Endothelial cell of umbilical vein (primary cell): ENCODE measurements at regions not wholly inside any gene's neighbourhood (a gene's known extent, or its start where the extent isn't known, plus 50 kb on each side); places are given as distances from the start of the nearest gene placed in this dataset.
A peak's percentile ranks its signal among the peaks of the same experiment; 100 is the strongest.

Experiments used
- BruUV-seq: library from RNA; stranded (reverse); fragments of 400-500 nt; replicated peaks from 2 replicates; lab custom pipeline; 2021; lab: Mats Ljungman, UMichigan
- CTCF ChIA-PET: fragments of 300-600, 350-600 bp; sonication (Branson Sonifier 250); formaldehyde crosslinking; loops from one replicate; lab custom pipeline; 2021; ENCODE audit warnings: antibody characterized with exemption, inconsistent platforms; lab: Charles Lee
- POLR2A ChIA-PET: fragments of 300-600, 350-600 bp; sonication (Branson Sonifier 250); formaldehyde crosslinking; loops from one replicate; lab custom pipeline; 2021; ENCODE audit warnings: antibody characterized with exemption, inconsistent platforms; lab: Charles Lee
- DNase-seq: peaks from one replicate; pipeline ENCODE4 v3.0.0-alpha.2; 2011; ENCODE audit warnings: low read depth, low spot score
- FAIRE-seq: peaks from 2 replicates; lab custom pipeline; 2011; peaks lifted over from hg19 to GRCh38; lab: Jason Lieb, UNC
- H2AFZ ChIP-seq: 2 replicates; pipeline ENCODE4 v1.6.0; 2012; ENCODE audit warnings: low read depth, low read length, control low read depth, inconsistent platforms
- H3K27ac ChIP-seq: 2 replicates; pipeline ENCODE4 v1.5.1; 2011; ENCODE audit warnings: low read depth, mild to moderate bottlenecking, control low read depth, low read length, moderate library complexity; ENCODE audit not compliant: insufficient read depth
- H3K27me3 ChIP-seq, 2 experiments: 2 replicates each; pipeline versions ENCODE4 v1.6.0 to v1.6.1; 2011; ENCODE audit warnings: low read length in 2 of 2, mixed read lengths in 1 of 2; ENCODE audit not compliant: control insufficient read depth in 2 of 2, insufficient read depth in 2 of 2
- H3K36me3 ChIP-seq, 2 experiments: 2 replicates in 1 of 2; 3 replicates in 1 of 2; pipeline ENCODE4 v1.5.1; 2011; ENCODE audit warnings: low read length in 2 of 2, mild to moderate bottlenecking in 1 of 2, moderate library complexity in 1 of 2; ENCODE audit not compliant: control insufficient read depth in 2 of 2, insufficient read depth in 2 of 2; ENCODE audit errors: extremely low read depth in 1 of 2
- H3K4me1 ChIP-seq: 3 replicates; pipeline ENCODE4 v1.5.1; 2011; ENCODE audit warnings: mild to moderate bottlenecking, low read length; ENCODE audit not compliant: control insufficient read depth, insufficient read depth; ENCODE audit errors: extremely low read depth
- H3K4me2 ChIP-seq: 2 replicates; pipeline ENCODE4 v1.6.1; 2011; ENCODE audit warnings: low read length, control low read depth, mixed read lengths; ENCODE audit not compliant: insufficient read depth
- H3K4me3 ChIP-seq, 3 experiments: fragments of 200-600 bp in 1 of 3; sonication (generic), shearing (Covaris generic) in 1 of 3; replicated peaks in 1 of 3; 2 replicates each; pipeline ENCODE4 v1.5.1; 2011 to 2016; ENCODE audit warnings: control low read depth in 3 of 3, low read length in 3 of 3, mild to moderate bottlenecking in 2 of 3, inconsistent platforms in 1 of 3, low read depth in 1 of 3, moderate library complexity in 1 of 3; ENCODE audit not compliant: insufficient read depth in 1 of 3
- H3K79me2 ChIP-seq: 2 replicates; pipeline ENCODE4 v1.6.0; 2012; ENCODE audit warnings: low read length, inconsistent platforms; ENCODE audit not compliant: control insufficient read depth, insufficient read depth
- H3K9ac ChIP-seq: replicated peaks from 2 replicates; pipeline ENCODE3; 2011; ENCODE audit warnings: low read length, control low read depth; ENCODE audit not compliant: insufficient read depth; ENCODE audit errors: extremely low read depth
- H3K9me1 ChIP-seq: replicated peaks from 3 replicates; pipeline ENCODE4 v1.6.0; 2011; ENCODE audit warnings: mild to moderate bottlenecking, low read length; ENCODE audit not compliant: control insufficient read depth, insufficient read depth; ENCODE audit errors: extremely low read depth
- H3K9me3 ChIP-seq: replicated peaks from 2 replicates; pipeline ENCODE4 v1.5.1; 2012; ENCODE audit warnings: low read length, inconsistent platforms; ENCODE audit not compliant: control insufficient read depth, insufficient read depth
- H4K20me1 ChIP-seq: replicated peaks from 2 replicates; pipeline ENCODE3; 2011; ENCODE audit warnings: mild to moderate bottlenecking, low read length; ENCODE audit not compliant: control insufficient read depth, insufficient read depth; ENCODE audit errors: extremely low read depth
- EZH2 ChIP-seq: IDR thresholded peaks from 2 replicates; pipeline ENCODE4 v1.6.1; 2012; ENCODE audit warnings: borderline replicate concordance, low read depth, mild to moderate bottlenecking, moderate library complexity, low read length, inconsistent platforms; ENCODE audit not compliant: severe bottlenecking
- GATA2 ChIP-seq: IDR thresholded peaks from 2 replicates; pipeline ENCODE4 v1.7.0; 2011; ENCODE audit warnings: low read depth, mild to moderate bottlenecking, moderate library complexity, mixed read lengths, low read length; ENCODE audit not compliant: insufficient read length, insufficient read depth
- JUN ChIP-seq: IDR thresholded peaks from 2 replicates; pipeline ENCODE4 v1.6.1; 2011; ENCODE audit warnings: borderline replicate concordance, low read depth; ENCODE audit not compliant: insufficient read length, insufficient read depth
- MAX ChIP-seq: IDR thresholded peaks from 2 replicates; pipeline ENCODE4 v1.6.1; 2011; ENCODE audit not compliant: insufficient read depth, insufficient read length
- MYC ChIP-seq: IDR thresholded peaks from one replicate; pipeline ENCODE4 v1.6.1; 2011; ENCODE audit warnings: mild to moderate bottlenecking, low read depth, low read length
- POLR2A ChIP-seq: IDR thresholded peaks from 2 replicates; pipeline ENCODE4 v1.6.1; 2012; ENCODE audit warnings: low read depth, mild to moderate bottlenecking, control low read depth, low read length
- POLR2AphosphoS5 ChIP-seq: IDR thresholded peaks from 2 replicates; pipeline ENCODE4 v1.6.1; 2012; ENCODE audit warnings: low read depth, mild to moderate bottlenecking, control low read depth, low read length, moderate library complexity; ENCODE audit not compliant: insufficient read depth
- dilution Hi-C: fragments of 300-500 bp; cut with MboI; formaldehyde crosslinking; loops from one replicate; pipeline ENCODE4 v1.15.0; 2019; ENCODE audit warnings: low sequenced_read_pairs; ENCODE audit not compliant: extremely low pct_ligation_motif_present
- intact Hi-C: fragments of 100-400 bp; cut with micrococcal nuclease; formaldehyde crosslinking; loops from one replicate; pipeline ENCODE4 v1.10.0; 2022
- TF ChIP-seq, protein P1 (sequence below), 2 donors: IDR thresholded peaks; 1 replicate in 1 of 2; 2 replicates in 1 of 2; pipeline ENCODE4 v1.5.1; 2011; ENCODE audit warnings: low read length in 2 of 2, mild to moderate bottlenecking in 2 of 2, moderate library complexity in 2 of 2, control low read depth in 1 of 2, inconsistent platforms in 1 of 2, low read depth in 1 of 2; ENCODE audit not compliant: insufficient read depth in 1 of 2; ENCODE audit errors: extremely low read depth in 1 of 2

DNA sequence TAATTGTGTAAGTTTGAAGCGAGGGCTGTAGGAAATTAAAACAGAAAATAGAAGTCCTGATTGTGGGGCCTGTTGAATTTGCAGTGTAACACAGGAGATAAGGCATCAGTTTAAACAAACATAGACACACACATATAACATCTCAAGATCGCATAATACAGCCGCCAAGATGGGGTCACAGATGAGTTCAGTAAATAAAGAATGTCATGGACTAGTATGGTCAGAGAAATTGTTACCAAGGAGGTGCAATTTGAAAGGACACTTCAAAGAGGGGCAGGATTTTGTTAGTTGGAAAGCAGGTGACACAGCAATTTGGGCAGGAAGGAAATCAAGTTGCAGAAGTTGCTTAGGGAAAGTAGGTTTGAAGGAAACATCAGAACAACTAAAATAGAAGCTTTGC, 450.0 kb downstream of the USP25 start:
- H4K20me1 ChIP-seq, result no peaks in the 10 kb centered on the region
- no peak overlapping the region for H3K27ac ChIP-seq
- peak overlapping the region; percentile 87 for H2AFZ ChIP-seq
- ChIA-PET CTCF (interaction anchor here (1.1 to 1.6 kb wide), 4 partner anchors 14 to 105 kb away, joined by 3 to 6 read pairs (median 4); no protein-coding TSS in a partner anchor), POLR2A (interaction anchor here (1.1 kb wide), 1 partner anchor 15 kb away, joined by 4 read pairs; no protein-coding TSS in a partner anchor)
- FAIRE-seq, result no peak
- no peak overlapping the region for H3K9ac ChIP-seq
- DNase-seq, result peak; percentile 61
- H3K4me2 ChIP-seq, result peak overlapping the region; percentile 17
- no peaks in the 10 kb centered on the region for H3K27me3 ChIP-seq
- BruUV-seq, result no TSS peak
- dilution Hi-C loops, result no loop called here
- TF ChIP-seq POLR2A (no peak), MYC (no peak), GATA2 (no peak)
- no peak overlapping the region for H3K4me3 ChIP-seq
- peaks cover 25% of the 10 kb centered on the region for H3K4me1 ChIP-seq
- H3K9me3 ChIP-seq, result no peaks in the 10 kb centered on the region
- H3K79me2 ChIP-seq, result no peaks in the 10 kb centered on the region
- intact Hi-C loops, result no loop called here
- no peaks in the 10 kb centered on the region for H3K36me3 ChIP-seq
- H3K9me1 ChIP-seq, result no peaks in the 10 kb centered on the region

DNA sequence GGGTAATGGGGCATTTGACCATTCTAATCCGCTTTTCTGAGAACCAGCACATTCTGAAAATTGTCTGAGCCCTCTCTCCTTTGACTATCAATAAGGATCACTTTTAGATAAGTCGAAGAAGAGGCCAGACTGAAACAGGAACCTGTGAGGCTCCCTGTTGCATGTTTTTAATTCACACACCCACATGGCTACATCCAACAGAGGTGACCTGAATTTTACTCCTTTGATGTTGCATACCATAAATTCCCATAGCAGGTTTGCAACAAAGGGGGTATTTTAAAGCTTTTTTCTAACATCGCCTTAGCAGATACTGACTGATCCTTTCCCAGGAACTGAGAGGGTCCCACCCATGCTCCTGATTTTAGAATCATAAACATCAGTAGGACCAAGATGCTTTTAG, 450.8 kb downstream of the USP25 start:
- FAIRE-seq, result no peak
- dilution Hi-C loops, result no loop called here
- POLR2A ChIA-PET, result interaction anchor here (1.1 kb wide), 1 partner anchor 14 kb away, joined by 4 read pairs; no protein-coding TSS in a partner anchor
- Histone ChIP-seq H3K9me1 (no peaks in the 10 kb centered on the region), H3K79me2 (no peaks in the 10 kb centered on the region), H3K4me2 (no peak overlapping the region), H3K36me3 (no peaks in the 10 kb centered on the region), H3K4me1 (peaks cover 25% of the 10 kb centered on the region), H3K27ac (peak overlapping the region; percentile 35), H3K4me3 (no peak overlapping the region), H3K27me3 (no peaks in the 10 kb centered on the region), H3K9me3 (no peaks in the 10 kb centered on the region), H3K9ac (no peak overlapping the region), H2AFZ (peak overlapping the region; percentile 35), H4K20me1 (no peaks in the 10 kb centered on the region)
- no TSS peak for BruUV-seq
- intact Hi-C loops, result no loop called here
- CTCF ChIA-PET, result interaction anchor here (0.6 to 1.6 kb wide), 5 partner anchors 14 to 150 kb away, joined by 3 to 6 read pairs (median 3); no protein-coding TSS in a partner anchor
- no peak for DNase-seq
- no peak for TF ChIP-seq POLR2A
- TF ChIP-seq MYC, result no peak
- TF ChIP-seq POLR2AphosphoS5, result no peak
- no peak for TF ChIP-seq JUN
- TF ChIP-seq EZH2, result no peak
- no peak for TF ChIP-seq GATA2
- TF ChIP-seq, protein P1, sequence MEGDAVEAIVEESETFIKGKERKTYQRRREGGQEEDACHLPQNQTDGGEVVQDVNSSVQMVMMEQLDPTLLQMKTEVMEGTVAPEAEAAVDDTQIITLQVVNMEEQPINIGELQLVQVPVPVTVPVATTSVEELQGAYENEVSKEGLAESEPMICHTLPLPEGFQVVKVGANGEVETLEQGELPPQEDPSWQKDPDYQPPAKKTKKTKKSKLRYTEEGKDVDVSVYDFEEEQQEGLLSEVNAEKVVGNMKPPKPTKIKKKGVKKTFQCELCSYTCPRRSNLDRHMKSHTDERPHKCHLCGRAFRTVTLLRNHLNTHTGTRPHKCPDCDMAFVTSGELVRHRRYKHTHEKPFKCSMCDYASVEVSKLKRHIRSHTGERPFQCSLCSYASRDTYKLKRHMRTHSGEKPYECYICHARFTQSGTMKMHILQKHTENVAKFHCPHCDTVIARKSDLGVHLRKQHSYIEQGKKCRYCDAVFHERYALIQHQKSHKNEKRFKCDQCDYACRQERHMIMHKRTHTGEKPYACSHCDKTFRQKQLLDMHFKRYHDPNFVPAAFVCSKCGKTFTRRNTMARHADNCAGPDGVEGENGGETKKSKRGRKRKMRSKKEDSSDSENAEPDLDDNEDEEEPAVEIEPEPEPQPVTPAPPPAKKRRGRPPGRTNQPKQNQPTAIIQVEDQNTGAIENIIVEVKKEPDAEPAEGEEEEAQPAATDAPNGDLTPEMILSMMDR (IDR thresholded peaks at IDR 0.05; ENCODE audit: extremely low read depth in 1 of 2, insufficient read depth in 1 of 2, low read depth in 1 of 2, low read length in 2 of 2), result no peak
- no peak for TF ChIP-seq MAX
